ENCODE measurements at regions not wholly inside any gene's neighbourhood (a gene's known extent, or its start where the extent isn't known, plus 50 kb on each side); places are given as distances from the start of the nearest gene placed in this dataset.

DNA sequence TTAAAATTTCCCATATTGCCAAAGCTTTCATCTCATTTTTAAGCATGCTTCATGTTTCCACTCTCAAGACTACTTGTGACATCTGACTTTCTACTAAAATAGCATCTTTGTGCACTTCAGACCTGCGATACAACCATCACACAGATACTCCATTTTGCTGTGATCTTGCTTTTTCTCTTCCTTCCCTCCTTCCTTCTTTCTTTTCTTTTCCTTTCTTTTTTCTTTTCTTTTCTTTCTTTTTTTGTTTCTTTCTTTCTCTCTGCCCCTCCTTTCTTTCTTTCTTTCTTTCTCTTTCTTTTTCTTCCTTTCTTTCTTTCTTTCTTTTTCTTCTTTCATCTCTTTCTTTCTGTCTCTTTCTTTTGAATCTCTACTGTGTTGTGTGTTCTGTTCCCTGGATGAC lies 194.0 kb upstream of the KCND2 start:
- Histone ChIP-seq H3K9me1 (ENCODE audit: insufficient read depth, low read length) (no peaks in the 10 kb centered on the region), H3K4me1 (ENCODE audit: control insufficient read depth, insufficient read depth, low read length) (no peaks in the 10 kb centered on the region), H2BK20ac (ENCODE audit: low read depth, low read length) (no peak overlapping the region), H3K27ac (ENCODE audit: insufficient read depth, low read length) (no peak overlapping the region), H3K9ac (ENCODE audit: low read depth, low read length) (no peak overlapping the region), H4K5ac (ENCODE audit: low read depth, low read length) (no peak overlapping the region), H3K18ac (ENCODE audit: low read depth, low read length) (no peak overlapping the region), H3K4ac (ENCODE audit: low read depth, low read length) (no peak overlapping the region), H3K36me3 (ENCODE audit: control insufficient read depth, insufficient read depth, low read length) (no peaks in the 10 kb centered on the region), H3K56ac (ENCODE audit: extremely low read depth, insufficient read depth, low read length) (no peak overlapping the region), H4K91ac (ENCODE audit: insufficient read depth, low read depth, low read length) (no peak overlapping the region), H2BK120ac (ENCODE audit: low read depth, low read length) (no peak overlapping the region), H3K9me3 (ENCODE audit: control insufficient read depth, insufficient read depth, low read length) (no peaks in the 10 kb centered on the region), H2BK5ac (ENCODE audit: low read depth, low read length, poor library complexity, severe bottlenecking) (no peak overlapping the region), H3K14ac (replicated peaks; ENCODE audit: low read depth, low read length) (no peak overlapping the region), H3K23ac (ENCODE audit: low read depth, low read length) (no peak overlapping the region), H3K4me2 (ENCODE audit: low read depth, low read length) (no peak overlapping the region; the same call in 1 of the 2 replicates), H2AFZ (replicated peaks; ENCODE audit: low read length, poor library complexity) (no peak overlapping the region), H3K4me3 (ENCODE audit: insufficient read depth, low read depth, low read length) (no peak overlapping the region), H3K27me3 (ENCODE audit: control insufficient read depth, insufficient read depth, low read length) (no peaks in the 10 kb centered on the region; the same call in 1 of the 2 replicates), H2BK15ac (ENCODE audit: low read depth, low read length) (no peak overlapping the region), H2AK9ac (replicated peaks; ENCODE audit: low read depth, low read length, poor library complexity) (no peak overlapping the region), H2AK5ac (ENCODE audit: low read depth, low read length) (no peak overlapping the region), H4K20me1 (ENCODE audit: insufficient read depth, low read length) (no peaks in the 10 kb centered on the region), H4K8ac (ENCODE audit: low read depth in 2 of 2, low read length in 2 of 2) (no peak overlapping the region), H3K79me1 (ENCODE audit: low read depth in 1 of 2, low read length in 2 of 2) (no peaks in the 10 kb centered on the region)
- ChIA-PET POLR2A (ENCODE audit: unreplicated experiment) (no interaction called here), CTCF (no interaction called here)
- BruUV-seq (replicated peaks), result no TSS peak
- DNase-seq (no peak), ATAC-seq (ENCODE audit: low read depth) (no peak)
- 60% methylated on average over 1 of the region's 1 CpG; no CpG with 5 or more reads in 1 of the 2 experiments for WGBS, 2 experiments (ENCODE audit: extremely low coverage in 2 of 2, insufficient read length in 1 of 2)
- dilution Hi-C loops (cut with HindIII; ENCODE audit: low sequenced_read_pairs, unreplicated experiment), result no loop called here
- intact Hi-C loops (cut with micrococcal nuclease), result no loop called here
- in situ Hi-C loops (cut with MboI; ENCODE audit: low sequenced_read_pairs), result no loop called here
- TF ChIP-seq CHD1 (IDR thresholded peaks at IDR 0.05; ENCODE audit: low read depth, low read length) (no peak), MAFK (IDR thresholded peaks at IDR 0.05; ENCODE audit: low read depth, low read length) (no peak), MAZ (IDR thresholded peaks at IDR 0.05; ENCODE audit: borderline replicate concordance, low read depth, low read length) (no peak), RAD21 (IDR thresholded peaks at IDR 0.05; ENCODE audit: low read length) (no peak), SMC3 (IDR thresholded peaks at IDR 0.05; ENCODE audit: low read depth, low read length) (no peak), RCOR1 (IDR thresholded peaks at IDR 0.05; ENCODE audit: insufficient replicate concordance, low read length) (no peak), RFX5 (IDR thresholded peaks at IDR 0.05; ENCODE audit: low read depth, low read length) (no peak), POLR2A (IDR thresholded peaks at IDR 0.05; ENCODE audit: low read depth, low read length) (no peak), CEBPB (IDR thresholded peaks at IDR 0.05; ENCODE audit: low read depth, low read length) (no peak)
- TF ChIP-seq, protein P1, sequence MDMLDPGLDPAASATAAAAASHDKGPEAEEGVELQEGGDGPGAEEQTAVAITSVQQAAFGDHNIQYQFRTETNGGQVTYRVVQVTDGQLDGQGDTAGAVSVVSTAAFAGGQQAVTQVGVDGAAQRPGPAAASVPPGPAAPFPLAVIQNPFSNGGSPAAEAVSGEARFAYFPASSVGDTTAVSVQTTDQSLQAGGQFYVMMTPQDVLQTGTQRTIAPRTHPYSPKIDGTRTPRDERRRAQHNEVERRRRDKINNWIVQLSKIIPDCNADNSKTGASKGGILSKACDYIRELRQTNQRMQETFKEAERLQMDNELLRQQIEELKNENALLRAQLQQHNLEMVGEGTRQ (IDR thresholded peaks at IDR 0.05; ENCODE audit: low read depth, low read length), result no peak
- TF ChIP-seq, protein P2, sequence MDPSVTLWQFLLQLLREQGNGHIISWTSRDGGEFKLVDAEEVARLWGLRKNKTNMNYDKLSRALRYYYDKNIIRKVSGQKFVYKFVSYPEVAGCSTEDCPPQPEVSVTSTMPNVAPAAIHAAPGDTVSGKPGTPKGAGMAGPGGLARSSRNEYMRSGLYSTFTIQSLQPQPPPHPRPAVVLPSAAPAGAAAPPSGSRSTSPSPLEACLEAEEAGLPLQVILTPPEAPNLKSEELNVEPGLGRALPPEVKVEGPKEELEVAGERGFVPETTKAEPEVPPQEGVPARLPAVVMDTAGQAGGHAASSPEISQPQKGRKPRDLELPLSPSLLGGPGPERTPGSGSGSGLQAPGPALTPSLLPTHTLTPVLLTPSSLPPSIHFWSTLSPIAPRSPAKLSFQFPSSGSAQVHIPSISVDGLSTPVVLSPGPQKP (IDR thresholded peaks at IDR 0.05; ENCODE audit: borderline replicate concordance, low read depth, low read length), result no peak
- TF ChIP-seq, protein P3, sequence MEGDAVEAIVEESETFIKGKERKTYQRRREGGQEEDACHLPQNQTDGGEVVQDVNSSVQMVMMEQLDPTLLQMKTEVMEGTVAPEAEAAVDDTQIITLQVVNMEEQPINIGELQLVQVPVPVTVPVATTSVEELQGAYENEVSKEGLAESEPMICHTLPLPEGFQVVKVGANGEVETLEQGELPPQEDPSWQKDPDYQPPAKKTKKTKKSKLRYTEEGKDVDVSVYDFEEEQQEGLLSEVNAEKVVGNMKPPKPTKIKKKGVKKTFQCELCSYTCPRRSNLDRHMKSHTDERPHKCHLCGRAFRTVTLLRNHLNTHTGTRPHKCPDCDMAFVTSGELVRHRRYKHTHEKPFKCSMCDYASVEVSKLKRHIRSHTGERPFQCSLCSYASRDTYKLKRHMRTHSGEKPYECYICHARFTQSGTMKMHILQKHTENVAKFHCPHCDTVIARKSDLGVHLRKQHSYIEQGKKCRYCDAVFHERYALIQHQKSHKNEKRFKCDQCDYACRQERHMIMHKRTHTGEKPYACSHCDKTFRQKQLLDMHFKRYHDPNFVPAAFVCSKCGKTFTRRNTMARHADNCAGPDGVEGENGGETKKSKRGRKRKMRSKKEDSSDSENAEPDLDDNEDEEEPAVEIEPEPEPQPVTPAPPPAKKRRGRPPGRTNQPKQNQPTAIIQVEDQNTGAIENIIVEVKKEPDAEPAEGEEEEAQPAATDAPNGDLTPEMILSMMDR (conservative IDR thresholded peaks at IDR 0.05; ENCODE audit: low read depth, low read length), result no peak

Measured in IMR-90 (cell line).